Nephron (organoid): ENCODE measurements at regions not wholly inside any gene's neighbourhood (a gene's known extent, or its start where the extent isn't known, plus 50 kb on each side); places are given as distances from the start of the nearest gene placed in this dataset.

ENCODE experiments used
- H3K27ac Mint-ChIP-seq, 3 experiments: 2 replicates each; pipeline ENCODE4 v1.8.0; 2020; ENCODE audit warnings: mixed read lengths in 3 of 3, mild to moderate bottlenecking in 2 of 3, moderate library complexity in 1 of 3
- H3K27me3 Mint-ChIP-seq: 2 replicates; pipeline ENCODE4 v1.8.0; 2021; ENCODE audit warnings: low read depth, mild to moderate bottlenecking, moderate library complexity, mixed read lengths
- H3K36me3 Mint-ChIP-seq: 2 replicates; pipeline ENCODE4 v1.8.0; 2020; ENCODE audit warnings: low read depth, mixed read lengths
- H3K4me1 Mint-ChIP-seq: 2 replicates; pipeline ENCODE4 v1.8.0; 2020; ENCODE audit warnings: mixed read lengths
- H3K4me3 Mint-ChIP-seq, 3 experiments: 2 replicates each; pipeline ENCODE4 v1.8.0; 2020; ENCODE audit warnings: mild to moderate bottlenecking in 3 of 3, mixed read lengths in 3 of 3, moderate library complexity in 2 of 3
- H3K9me3 Mint-ChIP-seq: 2 replicates; pipeline ENCODE4 v1.8.0; 2020; ENCODE audit warnings: mixed read lengths
- TF ChIP-seq, protein P1 (sequence below), 3 experiments: fragments of 200-600 bp; sonication (generic); IDR thresholded peaks; one replicate each; pipeline ENCODE4 v1.5.0; 2021; ENCODE audit warnings: antibody characterized with exemption in 3 of 3; ENCODE audit not compliant: unreplicated experiment in 3 of 3

DNA sequence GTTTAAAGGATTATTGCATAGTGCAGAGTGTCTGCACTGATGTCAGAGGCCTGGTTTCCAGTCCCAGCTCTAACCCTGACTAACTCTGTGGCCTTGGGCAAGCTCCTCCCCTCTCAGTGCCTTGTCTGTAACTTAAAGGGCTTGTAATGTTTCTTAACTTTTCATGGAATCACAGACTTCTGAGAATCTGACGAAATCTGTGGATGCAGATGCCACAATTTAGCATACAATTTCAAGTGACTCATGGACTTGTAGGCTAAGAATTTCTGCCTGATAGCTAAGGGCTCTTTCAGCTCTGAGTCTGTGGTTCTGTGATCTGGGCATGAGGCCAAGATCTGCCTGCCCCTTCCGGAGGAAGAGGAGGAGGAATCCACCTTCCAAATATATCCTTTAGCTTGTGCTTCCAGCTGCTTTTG lies 236.9 kb downstream of the AR start:
- no peaks in the 10 kb centered on the region for H3K27me3 Mint-ChIP-seq
- TF ChIP-seq, protein P1, sequence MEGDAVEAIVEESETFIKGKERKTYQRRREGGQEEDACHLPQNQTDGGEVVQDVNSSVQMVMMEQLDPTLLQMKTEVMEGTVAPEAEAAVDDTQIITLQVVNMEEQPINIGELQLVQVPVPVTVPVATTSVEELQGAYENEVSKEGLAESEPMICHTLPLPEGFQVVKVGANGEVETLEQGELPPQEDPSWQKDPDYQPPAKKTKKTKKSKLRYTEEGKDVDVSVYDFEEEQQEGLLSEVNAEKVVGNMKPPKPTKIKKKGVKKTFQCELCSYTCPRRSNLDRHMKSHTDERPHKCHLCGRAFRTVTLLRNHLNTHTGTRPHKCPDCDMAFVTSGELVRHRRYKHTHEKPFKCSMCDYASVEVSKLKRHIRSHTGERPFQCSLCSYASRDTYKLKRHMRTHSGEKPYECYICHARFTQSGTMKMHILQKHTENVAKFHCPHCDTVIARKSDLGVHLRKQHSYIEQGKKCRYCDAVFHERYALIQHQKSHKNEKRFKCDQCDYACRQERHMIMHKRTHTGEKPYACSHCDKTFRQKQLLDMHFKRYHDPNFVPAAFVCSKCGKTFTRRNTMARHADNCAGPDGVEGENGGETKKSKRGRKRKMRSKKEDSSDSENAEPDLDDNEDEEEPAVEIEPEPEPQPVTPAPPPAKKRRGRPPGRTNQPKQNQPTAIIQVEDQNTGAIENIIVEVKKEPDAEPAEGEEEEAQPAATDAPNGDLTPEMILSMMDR (IDR thresholded peaks at IDR 0.05; ENCODE audit: unreplicated experiment in 3 of 3) = no peak
- peaks cover 15% of the 10 kb centered on the region for H3K4me1 Mint-ChIP-seq
- H3K9me3 Mint-ChIP-seq = peaks cover 5% of the 10 kb centered on the region
- peak overlapping the region; percentile 94 to 99 (median 98) for H3K27ac Mint-ChIP-seq
- peak overlapping the region in 1 of 3 experiments; percentile 21 for H3K4me3 Mint-ChIP-seq
- no peaks in the 10 kb centered on the region for H3K36me3 Mint-ChIP-seq

DNA sequence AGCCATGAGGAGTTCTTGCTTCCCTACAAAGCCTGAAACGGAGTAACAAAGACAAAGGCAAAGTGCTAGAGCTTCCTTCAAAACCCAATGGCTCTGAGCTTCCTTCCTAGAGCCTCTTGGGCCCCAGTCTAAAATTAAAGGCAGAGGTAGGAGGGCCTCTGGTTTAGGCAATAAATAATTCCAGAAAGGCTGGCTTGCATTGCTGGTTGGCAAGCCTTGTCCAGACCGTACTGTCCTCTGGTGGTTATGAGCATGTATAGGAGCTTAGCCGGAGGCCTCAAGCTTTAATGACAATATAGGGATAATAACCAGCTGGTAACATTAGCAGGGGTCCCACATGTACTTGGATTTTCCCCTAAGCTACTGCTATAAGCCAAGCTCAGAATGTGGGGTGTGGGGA lies 237.3 kb downstream of the AR start:
- Mint-ChIP-seq H3K27ac (peak overlapping the region; percentile 94 to 99 (median 98)), H3K9me3 (peaks cover 5% of the 10 kb centered on the region), H3K27me3 (no peaks in the 10 kb centered on the region), H3K36me3 (no peaks in the 10 kb centered on the region), H3K4me1 (peaks cover 15% of the 10 kb centered on the region), H3K4me3 (no peak overlapping the region)
- TF ChIP-seq, protein P1 (IDR thresholded peaks at IDR 0.05; ENCODE audit: unreplicated experiment in 3 of 3) = no peak

DNA sequence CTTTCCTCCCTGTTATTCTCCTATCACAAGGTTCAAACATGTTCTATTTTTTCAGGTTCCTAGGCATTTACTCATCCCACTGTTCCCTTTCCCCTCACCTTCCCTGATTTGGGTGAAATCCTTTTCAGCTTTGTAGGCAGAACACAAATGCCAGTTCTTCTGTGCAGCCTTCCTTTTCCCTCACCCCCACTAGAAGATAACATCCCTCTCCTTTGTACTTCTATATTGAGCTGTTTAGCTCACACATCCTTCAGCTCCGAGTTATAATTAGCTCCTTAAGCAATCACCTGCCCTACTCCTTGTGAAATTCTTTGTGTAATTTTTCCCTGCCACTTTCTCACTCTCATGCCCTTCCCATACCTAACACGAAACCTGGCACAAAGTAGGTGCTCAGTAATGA lies 240.9 kb downstream of the AR start:
- no peaks in the 10 kb centered on the region for H3K36me3 Mint-ChIP-seq
- H3K27me3 Mint-ChIP-seq = no peaks in the 10 kb centered on the region
- H3K9me3 Mint-ChIP-seq = no peaks in the 10 kb centered on the region
- no peak overlapping the region for H3K27ac Mint-ChIP-seq
- TF ChIP-seq, protein P1 (IDR thresholded peaks at IDR 0.05; ENCODE audit: unreplicated experiment in 3 of 3) = no peak
- no peak overlapping the region for H3K4me3 Mint-ChIP-seq
- H3K4me1 Mint-ChIP-seq = peaks cover 11% of the 10 kb centered on the region

DNA sequence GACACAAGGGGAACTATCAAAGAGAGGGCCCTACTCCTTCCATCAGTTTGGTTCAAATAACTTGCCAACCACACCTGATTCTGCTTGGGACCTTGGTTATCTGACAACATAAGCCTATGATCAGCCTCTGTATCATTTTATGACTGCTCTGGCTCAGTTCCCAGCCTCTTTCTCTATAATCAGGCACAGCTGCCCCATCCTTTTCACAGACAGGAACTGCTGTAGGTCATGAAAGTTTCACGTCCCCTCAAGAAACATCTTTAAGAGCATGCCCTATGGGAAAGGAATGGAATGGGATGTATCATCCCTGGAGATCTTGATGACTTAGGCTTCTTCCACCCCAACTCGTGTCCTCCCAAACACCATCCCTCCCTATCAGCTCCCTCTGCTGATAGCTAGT lies 243.4 kb downstream of the AR start:
- Mint-ChIP-seq H3K9me3 (no peaks in the 10 kb centered on the region), H3K27ac (no peak overlapping the region), H3K4me3 (no peak overlapping the region), H3K4me1 (no peaks in the 10 kb centered on the region), H3K36me3 (no peaks in the 10 kb centered on the region), H3K27me3 (no peaks in the 10 kb centered on the region)
- TF ChIP-seq, protein P1 (IDR thresholded peaks at IDR 0.05; ENCODE audit: unreplicated experiment in 3 of 3) = no peak

DNA sequence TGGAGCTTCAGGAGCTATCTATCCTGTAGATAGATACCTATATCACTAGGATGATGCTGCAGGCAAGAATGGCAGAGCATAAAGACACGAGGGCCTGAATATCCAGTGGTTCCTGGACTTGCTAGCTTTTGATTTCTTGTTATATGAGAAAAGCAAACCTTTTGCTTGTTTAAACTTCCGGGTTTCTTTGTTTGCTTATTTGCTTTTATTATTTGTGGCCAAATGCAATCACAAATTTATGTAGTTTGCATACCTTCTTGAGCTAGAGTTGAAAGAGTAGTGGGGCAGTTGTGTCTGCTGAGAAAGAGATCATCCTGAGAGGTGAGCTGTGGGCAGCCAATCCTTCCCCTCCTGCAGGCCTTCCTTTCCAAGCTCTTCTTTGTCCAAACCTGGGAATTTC lies 245.7 kb downstream of the AR start:
- no peaks in the 10 kb centered on the region for H3K4me1 Mint-ChIP-seq
- H3K27ac Mint-ChIP-seq = no peak overlapping the region
- TF ChIP-seq, protein P1 (IDR thresholded peaks at IDR 0.05; ENCODE audit: unreplicated experiment in 3 of 3) = no peak
- no peaks in the 10 kb centered on the region for H3K36me3 Mint-ChIP-seq
- H3K27me3 Mint-ChIP-seq = no peaks in the 10 kb centered on the region
- H3K9me3 Mint-ChIP-seq = no peaks in the 10 kb centered on the region
- no peak overlapping the region for H3K4me3 Mint-ChIP-seq
